ENCODE measurements at regions not wholly inside any gene's neighbourhood (a gene's known extent, or its start where the extent isn't known, plus 50 kb on each side); places are given as distances from the start of the nearest gene placed in this dataset.

- no peak overlapping the region for H2AFZ ChIP-seq (ENCODE audit: low read length)
- no peaks in the 10 kb centered on the region for H3K79me2 ChIP-seq (ENCODE audit: control insufficient read depth, insufficient read depth, low read length)
- TF ChIP-seq CTCF (conservative IDR thresholded peaks at IDR 0.05 in 1 of 2, IDR thresholded peaks at IDR 0.05 in 1 of 2; ENCODE audit: low read depth in 1 of 2, low read length in 2 of 2), result no peak
- no peak for TF ChIP-seq EZH2 (IDR thresholded peaks at IDR 0.05; ENCODE audit: low read length, missing control alignments)
- H3K4me2 ChIP-seq (ENCODE audit: extremely low read depth, insufficient read depth, low read length), result no peak overlapping the region
- H3K4me1 ChIP-seq (ENCODE audit: control insufficient read depth, extremely low read depth, insufficient read depth, low read length), result no peaks in the 10 kb centered on the region
- peak; percentile 49 to 97 for DNase-seq (ENCODE audit: low read depth in 2 of 2)
- no peaks in the 10 kb centered on the region for H3K9me3 ChIP-seq (ENCODE audit: control insufficient read depth, insufficient read depth, low read depth, low read length)
- no peaks in the 10 kb centered on the region for H3K36me3 ChIP-seq (ENCODE audit: control insufficient read depth, insufficient read depth, low read length)
- H3K4me3 ChIP-seq (replicated peaks in 1 of 4; ENCODE audit: control extremely low read depth in 1 of 4, insufficient read depth in 1 of 4, low read depth in 3 of 4, low read length in 4 of 4), result no peak overlapping the region
- H3K27me3 ChIP-seq (ENCODE audit: control insufficient read depth, insufficient read depth, low read length), result no peaks in the 10 kb centered on the region
- no peaks in the 10 kb centered on the region for H4K20me1 ChIP-seq (ENCODE audit: control insufficient read depth, extremely low read depth, insufficient read depth, low read length)
- no peak overlapping the region for H3K27ac ChIP-seq (ENCODE audit: insufficient read depth, low read length)
- H3K9ac ChIP-seq (ENCODE audit: insufficient read depth, low read length), result no peak overlapping the region
These were observed 51.7 kb upstream of the ACVR2A start for GRCh38 chr2:147792966-147793617.

GRCh38 chr2:147790580-147790979 is 54.2 kb upstream of the ACVR2A start:
- no peak overlapping the region for H3K4me2 ChIP-seq (ENCODE audit: extremely low read depth, insufficient read depth, low read length)
- H3K4me1 ChIP-seq (ENCODE audit: control insufficient read depth, extremely low read depth, insufficient read depth, low read length), result no peaks in the 10 kb centered on the region
- H3K9me3 ChIP-seq (ENCODE audit: control insufficient read depth, insufficient read depth, low read depth, low read length), result no peaks in the 10 kb centered on the region
- H2AFZ ChIP-seq (ENCODE audit: low read length), result no peak overlapping the region
- no peak overlapping the region for H3K27ac ChIP-seq (ENCODE audit: insufficient read depth, low read length)
- H3K9ac ChIP-seq (ENCODE audit: insufficient read depth, low read length), result no peak overlapping the region
- TF ChIP-seq CTCF (conservative IDR thresholded peaks at IDR 0.05 in 1 of 2, IDR thresholded peaks at IDR 0.05 in 1 of 2; ENCODE audit: low read depth in 1 of 2, low read length in 2 of 2) (no peak), EZH2 (IDR thresholded peaks at IDR 0.05; ENCODE audit: low read length, missing control alignments) (no peak)
- H4K20me1 ChIP-seq (ENCODE audit: control insufficient read depth, extremely low read depth, insufficient read depth, low read length), result no peaks in the 10 kb centered on the region
- H3K36me3 ChIP-seq (ENCODE audit: control insufficient read depth, insufficient read depth, low read length), result no peaks in the 10 kb centered on the region
- H3K79me2 ChIP-seq (ENCODE audit: control insufficient read depth, insufficient read depth, low read length), result no peaks in the 10 kb centered on the region
- no peak for DNase-seq (ENCODE audit: low read depth in 2 of 2)
- H3K27me3 ChIP-seq (ENCODE audit: control insufficient read depth, insufficient read depth, low read length), result no peaks in the 10 kb centered on the region
- H3K4me3 ChIP-seq (replicated peaks in 1 of 4; ENCODE audit: control extremely low read depth in 1 of 4, insufficient read depth in 1 of 4, low read depth in 3 of 4, low read length in 4 of 4), result no peak overlapping the region

DNA sequence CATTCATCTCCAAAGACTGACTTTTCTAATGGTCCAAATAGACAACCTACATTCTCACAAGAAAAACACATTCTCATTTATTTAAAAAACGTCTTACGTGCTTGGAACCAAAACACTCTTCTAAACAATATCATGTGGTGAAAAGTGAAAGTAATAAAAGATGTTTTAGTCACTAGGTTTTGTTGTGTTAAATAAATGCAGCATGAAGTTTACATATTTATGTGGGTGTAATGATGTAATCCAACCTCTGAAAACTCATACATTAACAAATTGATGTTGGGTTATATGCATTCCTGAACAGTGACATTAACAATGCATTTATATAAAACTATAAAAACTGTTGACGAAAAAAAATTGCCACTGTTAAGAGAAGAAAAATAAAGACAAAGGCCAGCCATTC is 55.1 kb upstream of the ACVR2A start:
- H3K27me3 ChIP-seq (ENCODE audit: control insufficient read depth, insufficient read depth, low read length), result no peaks in the 10 kb centered on the region
- peak overlapping the region in 1 of 4 experiments; percentile 14 for H3K4me3 ChIP-seq (replicated peaks in 1 of 4; ENCODE audit: control extremely low read depth in 1 of 4, insufficient read depth in 1 of 4, low read depth in 3 of 4, low read length in 4 of 4)
- H3K27ac ChIP-seq (ENCODE audit: insufficient read depth, low read length), result no peak overlapping the region
- H3K36me3 ChIP-seq (ENCODE audit: control insufficient read depth, insufficient read depth, low read length), result no peaks in the 10 kb centered on the region
- H3K4me1 ChIP-seq (ENCODE audit: control insufficient read depth, extremely low read depth, insufficient read depth, low read length), result no peaks in the 10 kb centered on the region
- no peaks in the 10 kb centered on the region for H3K79me2 ChIP-seq (ENCODE audit: control insufficient read depth, insufficient read depth, low read length)
- H2AFZ ChIP-seq (ENCODE audit: low read length), result no peak overlapping the region
- TF ChIP-seq EZH2 (IDR thresholded peaks at IDR 0.05; ENCODE audit: low read length, missing control alignments) (no peak), CTCF (conservative IDR thresholded peaks at IDR 0.05 in 1 of 2, IDR thresholded peaks at IDR 0.05 in 1 of 2; ENCODE audit: low read depth in 1 of 2, low read length in 2 of 2) (no peak)
- no peaks in the 10 kb centered on the region for H3K9me3 ChIP-seq (ENCODE audit: control insufficient read depth, insufficient read depth, low read depth, low read length)
- DNase-seq (ENCODE audit: low read depth in 2 of 2), result peak; percentile 72 to 90
- H4K20me1 ChIP-seq (ENCODE audit: control insufficient read depth, extremely low read depth, insufficient read depth, low read length), result no peaks in the 10 kb centered on the region
- H3K4me2 ChIP-seq (ENCODE audit: extremely low read depth, insufficient read depth, low read length), result no peak overlapping the region
- H3K9ac ChIP-seq (ENCODE audit: insufficient read depth, low read length), result no peak overlapping the region

Measured in fibroblast of lung (primary cell).